Lower lobe of right lung (tissue), 2 donors: ENCODE measurements at regions not wholly inside any gene's neighbourhood (a gene's known extent, or its start where the extent isn't known, plus 50 kb on each side); places are given as distances from the start of the nearest gene placed in this dataset.

Source experiments
- ATAC-seq, 2 donors: fragments of 200-7000 bp; cut with Tn5 transposase; one replicate each; pipeline ENCODE4 v1.9.1; 2020 to 2022; ENCODE audit warnings: mild to moderate bottlenecking in 2 of 2, moderate library complexity in 2 of 2
- DNase-seq: peaks from one replicate; pipeline ENCODE4 v3.0.0-alpha.2; 2020
- H3K27ac ChIP-seq: fragments of 200-600 bp; one replicate; pipeline ENCODE4 v1.8.0; 2022
- H3K27me3 ChIP-seq: fragments of 200-600 bp; one replicate; pipeline ENCODE4 v1.8.0; 2022; ENCODE audit warnings: low read depth
- H3K36me3 ChIP-seq: fragments of 200-600 bp; one replicate; pipeline ENCODE4 v1.8.0; 2022; ENCODE audit warnings: mild to moderate bottlenecking
- H3K4me1 ChIP-seq: fragments of 200-600 bp; one replicate; pipeline ENCODE4 v1.8.0; 2022
- H3K4me3 ChIP-seq: fragments of 200-600 bp; one replicate; pipeline ENCODE4 v1.8.0; 2022; ENCODE audit warnings: mild to moderate bottlenecking
- H3K9me3 ChIP-seq: fragments of 200-600 bp; one replicate; pipeline ENCODE4 v1.8.0; 2022
- intact Hi-C: fragments of 100-400 bp; cut with DNase I; formaldehyde crosslinking; loops from one replicate; pipeline ENCODE4 v1.11.0; 2022
- TF ChIP-seq, protein P1 (sequence below): fragments of 200-600 bp; IDR thresholded peaks from one replicate; pipeline ENCODE4 v1.8.0; 2022; ENCODE audit warnings: antibody characterized with exemption, mild to moderate bottlenecking
- donor health status: DM: no; HTN: yes; CAD: no; lungs with severe emphysema.

DNA sequence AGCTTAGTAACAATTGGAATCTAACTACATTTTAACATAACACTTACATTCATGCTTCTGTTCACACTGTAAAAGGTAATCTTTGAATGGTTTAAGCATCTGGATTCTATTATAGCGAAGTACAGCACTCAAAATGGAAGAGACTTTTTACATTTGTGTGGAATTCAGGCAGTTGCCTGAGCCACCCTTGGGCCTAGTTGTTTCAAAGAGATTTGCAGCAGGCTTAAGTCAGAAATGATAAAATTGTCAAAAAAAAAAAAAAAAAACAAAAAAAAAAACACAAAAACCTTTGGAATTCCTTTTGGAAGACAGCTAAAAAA, 199.9 kb downstream of the LYPLAL1 start:
- Histone ChIP-seq H3K27me3 (no peaks in the 10 kb centered on the region), H3K4me1 (no peaks in the 10 kb centered on the region), H3K4me3 (no peak overlapping the region), H3K27ac (no peak overlapping the region), H3K36me3 (no peaks in the 10 kb centered on the region), H3K9me3 (no peaks in the 10 kb centered on the region)
- intact Hi-C loops: no loop called here
- TF ChIP-seq, protein P1, sequence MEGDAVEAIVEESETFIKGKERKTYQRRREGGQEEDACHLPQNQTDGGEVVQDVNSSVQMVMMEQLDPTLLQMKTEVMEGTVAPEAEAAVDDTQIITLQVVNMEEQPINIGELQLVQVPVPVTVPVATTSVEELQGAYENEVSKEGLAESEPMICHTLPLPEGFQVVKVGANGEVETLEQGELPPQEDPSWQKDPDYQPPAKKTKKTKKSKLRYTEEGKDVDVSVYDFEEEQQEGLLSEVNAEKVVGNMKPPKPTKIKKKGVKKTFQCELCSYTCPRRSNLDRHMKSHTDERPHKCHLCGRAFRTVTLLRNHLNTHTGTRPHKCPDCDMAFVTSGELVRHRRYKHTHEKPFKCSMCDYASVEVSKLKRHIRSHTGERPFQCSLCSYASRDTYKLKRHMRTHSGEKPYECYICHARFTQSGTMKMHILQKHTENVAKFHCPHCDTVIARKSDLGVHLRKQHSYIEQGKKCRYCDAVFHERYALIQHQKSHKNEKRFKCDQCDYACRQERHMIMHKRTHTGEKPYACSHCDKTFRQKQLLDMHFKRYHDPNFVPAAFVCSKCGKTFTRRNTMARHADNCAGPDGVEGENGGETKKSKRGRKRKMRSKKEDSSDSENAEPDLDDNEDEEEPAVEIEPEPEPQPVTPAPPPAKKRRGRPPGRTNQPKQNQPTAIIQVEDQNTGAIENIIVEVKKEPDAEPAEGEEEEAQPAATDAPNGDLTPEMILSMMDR: no peak
- ATAC-seq (no peak), DNase-seq (no peak)

DNA sequence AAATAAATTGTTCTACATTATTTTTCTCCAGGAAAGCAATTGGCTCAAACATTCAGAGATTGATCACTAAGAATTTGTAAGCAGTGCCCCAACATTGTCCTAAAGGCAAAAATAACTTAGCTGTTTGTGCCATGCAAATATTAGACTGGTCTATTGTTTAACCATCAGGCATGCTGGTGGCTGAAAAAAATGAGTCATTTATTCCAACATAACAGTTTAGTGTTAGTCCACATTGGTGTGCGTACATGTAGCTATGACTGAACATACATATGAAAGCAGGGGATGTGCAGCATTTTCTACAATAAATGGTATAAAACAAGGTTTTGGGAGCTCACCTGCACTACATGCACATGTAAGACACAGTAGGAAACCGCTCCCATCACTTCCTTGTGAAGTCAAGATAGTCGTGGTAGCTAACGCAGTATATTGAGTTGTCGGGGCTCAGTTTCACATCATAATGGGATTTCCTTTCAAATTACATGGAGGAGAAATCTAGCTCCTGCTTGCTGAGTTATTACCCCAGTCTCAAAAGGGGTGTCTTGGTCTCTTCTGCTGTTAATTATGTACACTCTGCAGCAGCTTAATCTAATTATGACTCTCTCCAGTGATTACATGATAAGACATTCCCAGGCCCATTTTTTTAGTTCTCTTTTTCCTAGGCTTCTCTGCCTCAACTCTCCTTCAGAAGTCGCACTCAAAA, 199.4 kb downstream of the LYPLAL1 start:
- H3K36me3 ChIP-seq: no peaks in the 10 kb centered on the region
- TF ChIP-seq, protein P1: no peak
- intact Hi-C loops: no loop called here
- H3K27ac ChIP-seq: no peak overlapping the region
- H3K27me3 ChIP-seq: no peaks in the 10 kb centered on the region
- no peaks in the 10 kb centered on the region for H3K9me3 ChIP-seq
- no peak overlapping the region for H3K4me3 ChIP-seq
- ATAC-seq (no peak), DNase-seq (no peak)
- no peaks in the 10 kb centered on the region for H3K4me1 ChIP-seq

DNA sequence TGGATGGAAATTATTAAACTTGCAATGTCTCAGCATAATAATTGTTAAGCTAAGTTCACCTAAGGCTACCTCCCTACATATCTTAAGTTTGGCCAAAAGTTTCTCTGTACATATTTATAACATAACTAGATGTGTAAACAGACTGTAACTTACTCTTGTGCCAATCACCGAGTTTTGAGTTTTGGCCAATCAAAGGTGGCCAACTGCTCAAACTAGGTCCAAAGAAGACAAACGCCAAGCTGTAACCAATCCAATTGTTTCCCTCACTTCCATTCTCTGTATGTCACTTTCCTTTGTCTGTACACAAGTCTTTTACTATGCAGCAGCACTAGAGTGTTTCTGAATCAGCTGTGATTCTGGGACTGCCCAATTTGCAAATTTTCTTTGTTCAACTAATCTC, 197.8 kb downstream of the LYPLAL1 start:
- TF ChIP-seq, protein P1: no peak

DNA sequence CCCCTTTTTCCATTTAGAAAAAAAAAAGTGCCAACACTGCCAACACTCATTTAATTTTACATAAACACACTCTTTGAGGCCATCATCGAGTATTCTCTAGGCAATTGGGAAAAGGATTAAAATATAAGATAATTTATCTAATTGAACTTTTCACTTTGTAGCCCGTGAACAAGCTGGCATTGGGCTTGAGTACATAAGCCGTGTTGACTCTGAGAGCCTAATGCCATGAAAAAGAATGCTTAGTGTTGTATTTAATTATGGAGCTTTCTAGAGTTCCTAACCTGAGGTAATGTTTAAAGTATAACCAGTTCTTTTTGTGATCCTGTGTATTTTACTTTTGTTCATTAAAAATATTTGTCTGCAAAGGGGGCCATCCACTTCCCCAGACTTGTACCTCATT, 193.8 kb downstream of the LYPLAL1 start:
- Histone ChIP-seq H3K27ac (no peak overlapping the region), H3K27me3 (no peaks in the 10 kb centered on the region), H3K4me3 (no peak overlapping the region), H3K4me1 (no peaks in the 10 kb centered on the region), H3K36me3 (no peaks in the 10 kb centered on the region), H3K9me3 (no peaks in the 10 kb centered on the region)
- no peak for DNase-seq
- TF ChIP-seq, protein P1: no peak
- intact Hi-C loops: no loop called here
- ATAC-seq: no peak

More for the DNA sequence above, 197.8 kb downstream of the LYPLAL1 start:
- DNase-seq (no peak), ATAC-seq (no peak)
- intact Hi-C loops: no loop called here
- H3K4me1 ChIP-seq: no peaks in the 10 kb centered on the region
- H3K27ac ChIP-seq: no peak overlapping the region
- no peaks in the 10 kb centered on the region for H3K36me3 ChIP-seq
- H3K27me3 ChIP-seq: no peaks in the 10 kb centered on the region
- H3K4me3 ChIP-seq: no peak overlapping the region
- no peaks in the 10 kb centered on the region for H3K9me3 ChIP-seq

DNA sequence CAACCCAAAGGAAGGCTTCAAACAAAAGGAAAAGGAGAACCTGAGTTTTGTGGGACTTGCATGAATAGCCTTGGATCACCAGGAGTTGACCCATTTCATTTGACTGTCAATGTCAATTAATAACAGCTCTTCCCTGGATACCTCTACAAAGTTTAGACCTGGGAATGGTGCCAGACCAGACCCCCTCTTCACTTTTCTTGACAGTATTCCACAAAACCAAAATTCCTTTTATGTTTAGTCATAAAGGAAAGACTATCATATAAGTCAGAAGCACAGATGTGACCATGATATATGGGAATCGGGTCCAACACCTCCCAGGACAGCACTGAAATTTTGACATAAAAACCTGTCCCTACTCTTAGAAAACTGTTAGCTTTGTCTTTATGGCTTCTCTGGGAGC, 191.8 kb downstream of the LYPLAL1 start:
- intact Hi-C loops: no loop called here
- no peaks in the 10 kb centered on the region for H3K4me1 ChIP-seq
- H3K36me3 ChIP-seq: no peaks in the 10 kb centered on the region
- ATAC-seq (no peak), DNase-seq (no peak)
- TF ChIP-seq, protein P1: no peak
- H3K9me3 ChIP-seq: no peaks in the 10 kb centered on the region
- H3K27ac ChIP-seq: no peak overlapping the region
- H3K4me3 ChIP-seq: no peak overlapping the region
- H3K27me3 ChIP-seq: no peaks in the 10 kb centered on the region
